HG03457 (cell line): ENCODE measurements at regions not wholly inside any gene's neighbourhood (a gene's known extent, or its start where the extent isn't known, plus 50 kb on each side); places are given as distances from the start of the nearest gene placed in this dataset.
"Not testable (repeated sequence)": the region's sequence is repeated elsewhere in the genome, so short reads cannot be mapped to it uniquely, and the experiment has no call there.

Experiments used
- ATAC-seq: cut with Tn5 transposase; IDR thresholded peaks from one replicate; pipeline ENCODE4 v1.9.1; 2021; ENCODE audit warnings: moderate number of reproducible peaks; ENCODE audit not compliant: unreplicated experiment

DNA sequence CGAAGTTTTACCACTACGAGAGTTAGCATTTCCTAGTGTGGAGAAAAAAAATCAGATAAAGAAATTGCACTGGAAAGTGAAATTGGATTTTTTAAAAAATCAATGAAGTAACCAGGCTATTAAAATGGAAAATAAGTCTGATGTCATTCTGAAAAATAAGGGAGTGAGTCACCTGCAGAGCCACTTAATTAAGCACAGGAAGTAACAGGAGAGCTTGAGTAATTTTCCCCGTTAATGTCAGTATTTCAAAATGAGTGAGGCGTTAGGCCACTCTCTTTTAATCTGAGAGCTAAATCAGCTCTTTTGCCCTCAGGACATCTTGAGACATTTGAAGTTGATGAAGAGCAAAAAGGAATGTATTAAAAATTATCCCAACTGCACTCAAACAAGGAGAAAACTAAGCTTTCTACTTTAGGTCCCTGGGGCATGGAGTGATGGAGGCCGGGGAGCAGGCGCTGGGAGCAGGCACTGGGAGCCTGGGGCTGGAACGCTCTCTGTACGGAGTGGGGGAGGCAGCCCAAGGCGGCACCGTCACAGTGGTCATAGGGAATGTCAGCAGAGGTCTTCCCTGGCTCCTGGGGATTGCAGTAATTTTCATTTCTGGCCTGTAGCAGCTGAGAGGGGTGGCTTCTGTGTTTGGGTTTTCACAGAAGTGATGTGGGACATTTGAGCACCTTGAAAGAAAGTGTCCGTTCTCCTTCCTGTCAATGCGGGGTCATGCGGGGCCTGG, 194.6 kb downstream of the BCL2L11 start:
- ATAC-seq, result not testable (repeated sequence)

DNA sequence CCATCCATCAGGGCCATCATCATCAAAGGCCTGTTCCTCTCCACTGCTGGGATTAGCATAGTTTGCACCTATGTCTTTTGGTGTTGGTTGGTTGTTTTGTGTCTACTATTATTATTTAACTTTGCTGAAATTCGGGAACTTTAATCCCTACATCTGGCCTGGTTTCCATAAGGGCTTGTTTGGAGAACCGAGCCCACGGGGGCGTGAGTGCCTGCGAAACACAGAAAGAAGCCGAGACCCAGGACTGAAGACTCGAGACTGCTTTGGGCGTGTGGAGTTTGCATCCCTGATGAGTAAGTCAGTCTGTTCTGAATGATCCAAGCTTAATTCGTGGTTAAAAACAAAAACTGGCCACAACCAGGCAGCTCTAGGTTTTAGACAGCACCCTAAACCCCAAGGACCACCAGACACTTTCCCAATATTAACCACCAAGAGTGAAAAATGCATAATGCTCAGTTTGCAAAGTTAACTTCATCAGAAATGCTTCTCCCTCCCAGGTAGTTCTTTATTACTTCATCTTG, 195.6 kb downstream of the BCL2L11 start:
- ATAC-seq, result not testable (repeated sequence)

DNA sequence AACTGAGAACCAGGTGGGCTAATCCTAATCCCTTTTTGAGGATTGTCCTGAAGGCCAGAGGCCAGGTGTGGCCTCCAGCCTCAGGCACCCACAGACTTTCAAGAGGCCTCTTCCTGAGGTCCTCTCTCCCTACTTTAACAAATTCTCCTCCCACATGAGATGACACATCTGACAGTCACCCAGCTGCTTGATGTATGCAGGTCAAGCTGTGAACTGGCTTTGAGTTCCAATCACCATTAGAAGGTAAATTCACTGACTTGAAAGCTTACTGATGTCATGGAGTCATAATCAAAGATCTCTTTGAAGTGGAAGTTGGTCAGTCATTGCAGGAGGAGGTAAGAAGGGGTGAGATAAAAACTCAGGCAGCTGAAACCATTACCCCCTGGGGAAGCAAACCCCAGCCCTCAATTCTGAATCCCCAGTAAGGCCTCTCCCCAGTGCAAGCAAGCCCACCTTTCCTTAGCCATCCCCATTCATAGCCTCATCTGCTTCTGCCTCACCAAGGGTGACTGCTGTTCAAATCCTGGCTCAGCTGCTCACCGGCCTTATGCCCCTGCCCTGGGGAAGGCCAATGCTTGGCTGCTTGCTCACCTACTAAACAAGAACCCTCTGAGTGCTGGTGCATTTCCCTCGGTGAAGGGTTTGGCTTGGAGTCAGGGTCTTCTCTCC, 196.3 kb downstream of the BCL2L11 start:
- ATAC-seq, result not testable (repeated sequence)

DNA sequence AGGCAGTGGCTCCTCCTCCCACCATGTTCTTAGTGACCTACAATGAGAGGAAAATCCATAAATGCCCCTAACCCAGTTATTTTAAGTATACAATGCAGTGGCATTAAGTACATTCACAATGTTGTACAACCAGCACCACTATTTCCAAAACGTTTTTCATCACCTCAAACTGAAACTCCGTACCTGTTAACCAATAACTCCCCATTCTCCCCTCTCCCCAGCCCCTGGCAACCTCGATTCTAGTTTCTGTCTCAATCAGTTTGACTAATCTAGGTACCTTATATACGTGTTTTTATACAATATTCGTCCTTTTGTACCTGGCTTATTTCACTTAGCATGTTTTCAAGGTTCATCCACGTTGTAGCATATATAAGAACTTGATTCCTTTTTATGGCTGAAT, 198.8 kb downstream of the BCL2L11 start:
- ATAC-seq, result not testable (repeated sequence)

DNA sequence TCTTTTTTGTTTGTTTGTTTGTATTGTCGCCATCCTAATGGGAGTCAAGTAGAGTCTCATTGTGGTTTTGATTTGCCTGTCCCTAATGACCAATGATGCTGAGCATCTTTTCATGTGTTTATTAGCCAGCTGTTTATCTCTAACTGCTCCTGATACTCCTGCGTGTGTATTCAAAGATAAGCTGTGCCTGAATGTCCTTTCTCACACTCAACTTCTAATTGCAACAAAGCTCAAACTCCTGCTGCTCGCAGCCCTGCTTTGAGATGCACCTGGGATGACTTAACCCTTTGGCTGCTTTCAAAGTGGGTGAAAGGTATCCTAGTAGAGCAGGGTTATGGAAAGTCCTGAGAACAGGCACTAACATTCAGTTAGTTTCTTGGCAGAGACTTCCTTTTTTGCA, 199.6 kb downstream of the BCL2L11 start:
- ATAC-seq, result not testable (repeated sequence)

DNA sequence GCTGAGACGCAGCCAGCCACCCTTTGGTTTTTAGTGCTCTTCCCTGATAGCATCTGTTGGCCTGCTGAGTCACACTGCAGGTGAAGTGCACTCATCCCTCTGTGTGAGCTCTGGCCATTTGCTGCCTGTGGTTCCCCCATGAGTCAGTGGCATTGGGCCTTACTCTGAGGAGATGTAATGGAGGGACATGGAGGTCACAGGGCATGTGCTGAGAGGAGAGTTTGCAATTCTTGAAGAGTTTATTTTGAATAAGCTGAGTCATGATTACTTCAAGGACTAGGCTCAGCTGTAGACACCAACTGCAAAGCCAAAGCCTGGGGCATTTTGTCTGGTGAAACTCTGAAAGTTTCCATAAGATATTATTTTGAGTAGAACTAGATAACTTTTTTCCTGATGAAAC, 200.3 kb downstream of the BCL2L11 start:
- not testable (repeated sequence) for ATAC-seq

DNA sequence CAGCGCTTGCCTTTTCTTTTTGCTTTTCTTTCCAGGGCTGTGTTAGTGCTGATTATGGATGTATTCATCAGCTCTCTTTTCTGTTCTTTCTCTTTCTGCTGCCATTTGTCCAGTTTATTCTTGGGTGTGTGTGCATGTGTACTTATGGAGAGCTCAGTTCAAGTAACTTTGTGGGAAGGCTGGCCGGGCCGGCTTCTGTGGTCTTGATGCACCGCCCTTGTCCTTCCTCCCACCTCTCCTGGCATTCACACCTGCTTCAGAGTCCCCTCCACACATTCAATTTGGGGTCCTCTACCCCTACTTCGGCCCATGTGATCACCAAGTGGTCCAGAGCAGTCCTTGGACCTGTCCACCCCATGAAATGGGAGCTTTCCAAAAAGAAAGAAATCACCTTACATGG, 202.7 kb downstream of the BCL2L11 start:
- not testable (repeated sequence) for ATAC-seq

DNA sequence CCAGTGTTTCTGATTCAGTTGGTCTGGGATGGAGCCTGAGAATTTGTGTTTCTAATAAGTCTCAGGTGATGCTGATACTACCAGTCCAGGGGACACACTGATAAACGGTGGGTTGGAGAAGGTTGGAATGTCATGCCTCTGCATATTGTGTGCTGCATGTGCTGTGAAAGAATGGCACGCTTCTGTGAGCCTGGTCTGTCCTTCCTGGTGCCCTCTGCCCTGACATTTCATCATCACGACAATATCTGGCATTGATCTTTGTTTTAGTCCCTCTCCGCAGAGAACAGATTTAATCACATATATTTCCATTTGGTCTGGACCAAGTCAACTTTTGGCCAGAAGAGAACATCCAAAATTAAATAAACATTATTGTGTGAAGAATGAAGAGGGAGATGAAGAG, 207.0 kb downstream of the BCL2L11 start:
- not testable (repeated sequence) for ATAC-seq

DNA sequence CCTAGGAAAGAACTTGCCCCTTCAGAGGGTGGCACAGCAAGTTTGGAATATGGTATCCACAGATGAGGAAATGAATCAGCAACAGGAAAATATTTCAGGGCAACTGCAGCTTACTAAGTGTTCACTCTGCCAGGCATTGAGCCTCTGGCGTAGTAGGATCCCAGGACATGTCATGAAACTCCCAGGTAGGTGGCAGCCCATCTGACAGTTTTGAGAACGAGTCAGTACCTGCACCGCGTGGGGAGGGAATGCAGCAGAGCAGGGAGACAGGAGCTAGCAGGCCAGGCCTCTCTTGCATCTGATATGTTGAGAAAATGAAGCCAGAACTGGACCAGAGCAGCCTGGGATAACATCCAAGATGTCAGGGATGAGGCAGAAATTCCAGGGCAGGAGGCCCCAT, 208.6 kb downstream of the BCL2L11 start:
- ATAC-seq, result not testable (repeated sequence)

DNA sequence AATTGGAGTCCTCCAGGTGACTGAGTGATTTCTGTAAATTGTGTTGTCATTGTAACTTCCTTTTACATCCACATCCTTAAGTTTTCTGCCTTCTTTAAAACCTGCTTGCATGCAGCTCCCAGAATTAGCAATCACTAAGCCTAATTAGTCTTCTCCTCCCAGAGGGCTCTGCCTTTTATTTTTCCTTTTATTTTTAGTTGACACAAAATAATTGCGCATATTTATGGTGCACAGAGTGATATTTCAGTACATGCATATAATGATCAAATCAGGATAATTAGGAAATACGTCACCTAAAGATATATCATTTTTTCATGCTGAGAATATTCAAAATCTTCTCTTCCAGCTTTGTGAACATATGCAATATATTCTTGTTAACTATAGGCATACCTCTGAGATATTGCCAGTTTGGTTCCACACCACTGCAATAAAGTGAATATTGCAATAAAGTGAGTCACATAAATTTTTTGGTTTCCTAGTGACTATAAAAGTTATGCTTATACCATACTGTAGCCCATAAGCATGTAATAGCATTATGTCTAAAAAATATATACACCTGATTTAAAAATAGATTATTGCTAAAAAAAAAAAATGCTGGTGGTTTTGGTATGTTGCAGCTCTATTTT, 210.5 kb downstream of the BCL2L11 start:
- ATAC-seq, result not testable (repeated sequence)

DNA sequence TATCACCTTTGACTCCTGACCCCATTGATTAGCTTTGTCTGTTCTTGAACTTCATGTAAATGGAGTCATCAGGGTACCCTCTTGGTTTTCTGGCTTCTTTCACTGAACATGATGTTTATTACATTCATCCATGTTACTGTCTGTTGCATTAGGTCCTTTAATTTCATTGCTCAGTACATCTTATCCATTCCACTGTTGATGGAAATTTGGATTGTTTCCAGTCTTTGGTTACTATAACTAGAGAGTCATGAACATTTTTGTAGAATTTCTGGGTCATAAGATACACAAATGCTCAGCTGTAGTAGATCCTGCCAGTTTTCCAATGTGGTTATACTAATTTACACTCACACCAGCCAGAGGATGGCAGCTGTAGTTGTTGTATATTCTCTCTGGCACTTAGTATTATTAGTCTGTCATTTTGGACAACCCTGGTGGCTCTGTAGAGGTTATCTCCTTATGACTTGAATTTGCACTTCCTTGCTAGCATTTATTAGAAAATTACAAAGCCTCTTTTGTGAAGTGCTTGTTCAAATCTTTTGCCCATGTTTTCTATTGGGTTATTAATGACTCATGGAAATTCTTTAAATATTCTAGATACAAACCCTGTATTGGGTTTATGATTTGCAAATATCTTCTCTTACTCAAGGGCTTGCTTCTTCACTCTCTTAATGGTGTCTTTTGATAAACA, 214.7 kb downstream of the BCL2L11 start:
- not testable (repeated sequence) for ATAC-seq

DNA sequence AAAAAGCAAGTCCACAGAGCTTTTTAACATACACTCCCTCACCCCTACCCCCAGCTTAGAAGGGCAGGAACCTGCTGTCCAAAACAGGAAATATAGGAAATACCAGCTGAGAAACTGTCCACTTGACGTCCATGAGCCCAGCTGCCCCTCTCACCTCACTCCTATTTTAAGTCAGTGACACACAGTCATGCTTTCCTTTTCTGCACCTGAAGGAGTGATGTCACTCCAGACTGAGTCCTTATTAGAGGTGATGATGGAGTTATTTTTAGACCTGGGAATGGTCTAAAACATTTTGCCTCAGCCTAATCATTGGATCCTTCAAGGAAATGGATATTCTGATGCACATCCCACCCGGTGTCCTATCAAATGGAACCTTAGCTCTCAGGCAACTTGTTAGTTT, 217.8 kb downstream of the BCL2L11 start:
- not testable (repeated sequence) for ATAC-seq

DNA sequence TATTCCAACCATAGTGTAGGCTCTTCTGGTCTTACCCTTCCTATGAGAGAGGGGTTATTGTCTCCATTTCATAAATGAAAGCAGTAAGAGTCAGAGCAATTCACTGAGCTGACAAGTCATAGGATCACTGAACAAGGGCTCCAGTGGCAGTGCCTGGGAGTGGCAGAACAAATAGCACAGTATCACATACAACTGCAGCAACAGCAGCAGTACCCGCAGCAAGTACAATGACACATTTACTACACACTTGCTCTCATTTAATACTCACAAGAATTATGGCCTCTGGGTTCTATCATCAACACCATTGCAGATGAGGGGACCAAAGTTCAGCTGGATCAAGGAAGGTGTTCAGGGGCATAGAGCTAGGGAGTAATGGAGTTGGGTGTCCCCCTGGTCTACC, 218.8 kb downstream of the BCL2L11 start:
- not testable (repeated sequence) for ATAC-seq

DNA sequence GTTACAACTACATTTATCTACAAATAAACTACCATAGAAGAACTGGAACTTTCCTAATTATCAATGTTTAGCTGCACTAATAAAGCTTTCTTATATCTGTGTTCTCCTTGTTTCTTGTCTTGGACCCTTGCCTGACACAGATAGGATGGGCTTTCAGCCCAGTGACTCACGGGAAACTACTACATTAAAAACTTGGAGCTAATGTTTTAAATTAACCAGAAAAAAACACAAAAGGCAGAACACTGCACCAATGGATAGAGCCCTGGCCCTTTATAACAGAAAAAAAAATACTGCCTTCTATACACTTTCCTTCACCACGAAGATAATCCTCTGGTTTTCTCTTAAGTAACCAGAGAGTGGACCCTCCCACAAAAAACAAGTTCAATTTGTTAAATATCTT, 223.9 kb downstream of the BCL2L11 start:
- not testable (repeated sequence) for ATAC-seq

DNA sequence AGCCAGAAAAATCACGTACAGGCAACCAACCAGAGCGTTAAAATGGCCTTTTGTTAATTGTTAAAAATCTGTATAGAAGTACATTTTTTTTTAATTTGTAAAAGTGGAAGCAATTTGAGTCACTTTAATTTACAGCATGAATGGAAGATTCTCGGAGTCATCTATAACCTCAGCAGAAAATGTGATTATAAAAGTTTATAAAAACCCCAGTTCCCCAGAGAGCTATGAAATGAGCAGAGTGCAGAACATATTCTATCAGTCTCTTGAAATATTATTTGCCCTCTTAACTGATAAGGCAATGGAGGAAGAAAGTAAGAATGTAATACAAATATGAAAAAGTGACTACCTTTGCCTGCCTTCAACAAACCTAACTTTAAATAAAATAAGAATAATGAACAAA, 224.7 kb downstream of the BCL2L11 start:
- not testable (repeated sequence) for ATAC-seq

DNA sequence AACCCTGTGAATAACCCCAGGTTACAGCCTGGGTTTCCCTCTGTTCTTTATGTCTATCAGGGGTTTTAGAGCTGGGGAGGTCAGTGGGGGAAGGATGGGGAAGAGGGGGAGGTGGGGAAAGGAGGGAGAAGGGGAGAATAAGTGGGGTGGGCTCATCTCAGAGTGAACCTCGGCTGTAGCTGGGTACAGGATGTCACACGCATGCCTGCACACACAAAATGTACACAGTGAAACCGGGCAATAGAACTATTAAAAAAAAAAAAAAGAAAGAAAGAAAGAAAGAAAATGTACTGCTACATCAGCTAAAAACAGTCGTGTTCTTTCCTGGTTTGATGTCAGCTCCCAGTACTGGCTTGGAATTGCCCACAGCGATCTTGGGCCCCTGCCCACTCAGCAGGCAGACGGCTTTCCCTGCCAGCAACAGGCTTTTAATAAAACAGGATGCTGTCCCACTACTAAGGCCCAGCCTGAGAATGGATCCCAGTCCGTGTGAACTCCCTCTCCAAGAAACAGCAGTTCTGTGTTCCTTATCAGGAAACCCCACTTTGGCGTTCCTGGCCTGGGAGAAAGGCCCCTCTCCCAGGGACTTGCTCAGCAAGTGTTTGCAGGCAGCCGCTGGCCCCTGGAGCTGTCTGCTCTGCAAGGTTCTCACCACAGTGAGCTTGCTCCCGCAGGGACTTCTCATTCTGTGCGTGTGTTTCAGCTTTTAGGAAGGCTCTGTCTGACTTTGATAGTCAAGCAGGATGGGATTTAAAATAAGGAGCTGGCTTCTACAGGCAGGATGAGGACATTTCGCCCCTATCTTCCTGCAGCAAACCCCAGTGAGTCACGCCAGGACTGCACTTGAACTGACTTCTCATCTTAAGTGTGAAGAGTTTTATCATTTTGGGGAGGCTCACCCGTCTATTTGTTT, 225.6 kb downstream of the BCL2L11 start:
- ATAC-seq, result not testable (repeated sequence)

DNA sequence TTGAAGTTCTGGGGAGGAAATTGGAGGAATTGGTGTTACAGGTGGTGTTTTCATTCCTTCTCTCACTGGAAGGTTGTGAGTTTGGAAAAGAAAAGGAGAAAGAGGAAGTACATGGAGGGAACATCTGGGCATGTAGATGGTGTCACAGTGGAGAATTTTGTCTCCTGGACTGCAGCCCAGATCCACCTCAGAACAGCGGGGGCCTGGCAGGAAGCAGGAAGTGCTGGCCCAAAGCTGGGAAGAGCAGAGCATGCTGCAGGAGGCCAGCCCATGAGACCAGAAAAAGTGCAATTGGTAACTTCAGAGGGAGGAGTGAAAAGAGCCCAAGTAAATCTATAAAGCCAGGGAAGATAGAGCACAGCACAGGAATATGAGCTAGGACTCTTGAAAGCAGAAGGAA, 227.0 kb downstream of the BCL2L11 start:
- not testable (repeated sequence) for ATAC-seq

DNA sequence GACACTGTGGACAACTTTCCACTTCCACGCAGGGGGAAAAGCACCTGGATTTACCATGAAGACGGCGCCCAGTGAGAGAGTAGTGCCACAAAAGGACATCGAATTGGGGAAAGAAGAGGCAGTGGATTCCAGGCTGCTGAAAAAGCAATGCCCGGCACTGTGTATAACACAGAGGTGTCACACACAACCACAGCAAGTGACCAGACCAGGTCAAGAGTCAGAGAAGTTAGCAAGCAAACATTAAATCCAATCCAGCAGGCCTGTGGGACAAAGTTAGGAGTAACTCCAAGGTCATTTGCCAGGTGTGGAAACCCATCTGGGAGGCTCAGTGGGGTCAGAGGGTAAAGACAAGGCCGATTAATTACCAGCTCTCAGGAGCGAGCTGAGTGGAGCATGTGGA, 227.6 kb downstream of the BCL2L11 start:
- ATAC-seq, result not testable (repeated sequence)

DNA sequence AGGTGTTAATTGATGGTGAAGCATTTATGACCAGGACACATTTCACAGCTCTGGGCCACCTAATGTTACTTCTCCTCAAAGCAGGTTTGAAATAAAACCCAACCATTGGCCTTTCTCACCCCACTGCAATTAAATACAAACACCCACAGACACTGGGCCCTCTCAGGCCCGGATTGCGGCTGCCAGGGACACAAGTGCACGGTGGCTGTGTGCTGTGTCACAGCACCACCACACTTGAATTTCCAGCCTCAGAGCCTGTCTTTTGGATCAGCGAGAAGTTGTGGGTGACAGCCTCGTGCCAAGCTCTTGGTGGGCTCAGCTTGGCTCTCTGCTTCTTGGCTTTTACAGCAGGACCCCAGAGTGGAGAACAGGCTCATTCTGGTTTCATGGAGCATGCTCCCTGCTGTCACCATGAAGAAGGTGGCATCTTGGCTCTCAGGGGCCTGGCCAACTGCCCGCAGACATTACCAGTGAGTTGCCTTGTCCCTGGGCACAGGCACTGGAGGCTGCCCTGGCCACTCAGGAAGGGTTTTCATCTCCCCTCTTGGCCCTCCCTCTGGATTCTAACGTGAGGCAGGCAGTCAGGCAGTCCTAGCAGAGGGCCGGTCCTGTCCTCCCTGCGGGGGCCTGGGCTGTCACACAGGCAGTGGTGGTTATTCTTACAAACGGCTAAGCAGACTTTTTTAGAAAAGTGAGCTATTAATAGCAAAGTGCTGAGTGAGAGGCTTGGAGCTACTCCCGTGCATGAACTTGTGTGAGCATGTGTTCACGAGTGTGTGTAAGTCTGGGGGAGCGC, 234.5 kb downstream of the BCL2L11 start:
- not testable (repeated sequence) for ATAC-seq
